ENCODE measurements at regions not wholly inside any gene's neighbourhood (a gene's known extent, or its start where the extent isn't known, plus 50 kb on each side); places are given as distances from the start of the nearest gene placed in this dataset.

GRCh38 chr7:68509603-68510002, 1088.7 kb upstream of the AUTS2 start:
- no peak for TF ChIP-seq EZH2phosphoT487 (IDR thresholded peaks at IDR 0.05; ENCODE audit: low read length)
- TF ChIP-seq CTCF (IDR thresholded peaks at IDR 0.05; ENCODE audit: low read length): no peak
